K562 (cell line): ENCODE measurements at regions not wholly inside any gene's neighbourhood (a gene's known extent, or its start where the extent isn't known, plus 50 kb on each side); places are given as distances from the start of the nearest gene placed in this dataset.
A peak's percentile ranks its signal among the peaks of the same experiment; 100 is the strongest.

Experiments used
- C11orf30 ChIP-seq: fragments of 450-650 bp; IDR thresholded peaks from 2 replicates; pipeline ENCODE4 v1.6.1; 2016; ENCODE audit warnings: low read depth, mild to moderate bottlenecking
- COPS2 ChIP-seq: fragments of 450-650 bp; conservative IDR thresholded peaks from 2 replicates; pipeline ENCODE4 v1.6.1; 2016; ENCODE audit warnings: mild to moderate bottlenecking, moderate library complexity
- KAT8 ChIP-seq: fragments of 450-650 bp; IDR thresholded peaks from 2 replicates; pipeline ENCODE4 v1.6.1; 2016; ENCODE audit warnings: low read depth, mild to moderate bottlenecking
- MEF2D ChIP-seq: conservative IDR thresholded peaks from 2 replicates; pipeline ENCODE4 v1.6.1; 2016; ENCODE audit warnings: low read depth, missing genetic modification characterization, missing compliant biosample characterization
- NR2C2 ChIP-seq, 2 experiments: fragments of 200-800 bp in 1 of 2; sonication (Bioruptor generic) in 1 of 2; sonication (generic) in 1 of 2; formaldehyde crosslinking in 1 of 2; IDR thresholded peaks; 2 replicates each; pipeline versions ENCODE4 v1.6.1 to v1.8.0; 2016 to 2022; ENCODE audit warnings: mild to moderate bottlenecking in 1 of 2, missing compliant biosample characterization in 1 of 2, missing genetic modification characterization in 1 of 2, missing genetic modification reagents in 1 of 2
- RAD51 ChIP-seq: fragments of 450-650 bp; IDR thresholded peaks from 2 replicates; pipeline ENCODE4 v1.7.1; 2016; ENCODE audit warnings: low read depth, mild to moderate bottlenecking, borderline replicate concordance
- RBM39 ChIP-seq: fragments of 200-400 bp; formaldehyde crosslinking; optimal IDR thresholded peaks from 2 replicates; pipeline ENCODE3; 2018; ENCODE audit warnings: low read depth, low read length
- SMAD4 ChIP-seq: fragments of 250-450 bp; sonication (Bioruptor Pico); conservative IDR thresholded peaks from 2 replicates; pipeline ENCODE4 v1.8.0; 2021; ENCODE audit warnings: inconsistent platforms, mild to moderate bottlenecking, moderate library complexity
- SNRNP70 ChIP-seq: fragments of 200-400 bp; formaldehyde crosslinking; optimal IDR thresholded peaks from 2 replicates; pipeline ENCODE3; 2017; ENCODE audit warnings: low read depth, low read length
- ZNF197 ChIP-seq: fragments of 200-800 bp; sonication (Bioruptor generic); IDR thresholded peaks from 2 replicates; pipeline ENCODE4 v1.6.1; 2016; ENCODE audit warnings: low read depth, missing genetic modification characterization, missing compliant biosample characterization
- ZNF274 ChIP-seq: IDR thresholded peaks from 2 replicates; pipeline ENCODE4 v1.6.1; 2011; ENCODE audit warnings: low read depth, mild to moderate bottlenecking, low read length, moderate library complexity, borderline replicate concordance
- ZNF311 ChIP-seq: fragments of 250-450 bp; sonication (Bioruptor Pico); IDR thresholded peaks from 2 replicates; pipeline ENCODE4 v1.4.0; 2020; ENCODE audit warnings: mild to moderate bottlenecking, moderate library complexity
- ZNF589 ChIP-seq: fragments of 200-800 bp; sonication (Bioruptor generic); IDR thresholded peaks from 2 replicates; pipeline ENCODE4 v1.6.1; 2016; ENCODE audit warnings: low read depth, missing genetic modification characterization, missing compliant biosample characterization
- ZNF696 ChIP-seq: fragments of 250-450 bp; sonication (Bioruptor Pico); conservative IDR thresholded peaks from 2 replicates; pipeline ENCODE4 v1.4.0; 2020; ENCODE audit warnings: mild to moderate bottlenecking, moderate library complexity
- ZNF75A ChIP-seq: fragments of 450-650 bp; formaldehyde crosslinking; IDR thresholded peaks from 2 replicates; pipeline ENCODE4 v1.4.0; 2020; ENCODE audit warnings: mild to moderate bottlenecking
- TF ChIP-seq, protein P1 (sequence below): fragments of 450-650 bp; IDR thresholded peaks from 2 replicates; pipeline ENCODE4 v1.6.1; 2016
- TF ChIP-seq, protein P2 (sequence below): fragments of 200-800 bp; sonication (Bioruptor generic); IDR thresholded peaks from 2 replicates; pipeline ENCODE4 v1.6.1; 2017; ENCODE audit warnings: missing genetic modification characterization, missing compliant biosample characterization
- TF ChIP-seq, protein P3 (sequence below): sonication (generic); IDR thresholded peaks from 2 replicates; pipeline ENCODE4 v1.6.1; 2016
- TF ChIP-seq, protein P4 (sequence below): sonication (generic); formaldehyde crosslinking; IDR thresholded peaks from 2 replicates; pipeline ENCODE4 v1.5.0; 2020; ENCODE audit warnings: missing genetic modification reagents
- TF ChIP-seq, protein P5 (sequence below): sonication (generic); formaldehyde crosslinking; IDR thresholded peaks from 2 replicates; pipeline ENCODE4 v1.8.0; 2023; ENCODE audit warnings: missing genetic modification reagents, mild to moderate bottlenecking, borderline replicate concordance

DNA sequence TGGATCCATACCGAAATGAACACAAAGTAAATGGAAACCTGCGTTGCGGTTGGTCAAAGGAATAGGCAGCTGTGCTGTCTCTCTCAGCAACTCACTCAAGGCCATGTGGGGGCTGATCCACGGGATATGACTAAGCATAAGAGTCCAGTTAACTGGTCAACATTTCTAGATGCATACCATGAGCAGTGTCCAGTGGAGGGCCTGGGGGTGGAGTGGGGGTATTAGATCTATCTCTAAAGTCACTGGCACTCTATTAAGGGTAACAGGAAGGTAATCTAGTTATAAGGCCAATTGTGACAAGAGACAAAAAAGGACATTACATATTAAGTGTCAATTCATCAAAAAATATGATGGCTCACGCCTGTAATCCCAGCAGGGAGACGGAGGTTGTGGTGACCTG, 136.8 kb downstream of the TTC32 start (continued):
- TF ChIP-seq, protein P1, sequence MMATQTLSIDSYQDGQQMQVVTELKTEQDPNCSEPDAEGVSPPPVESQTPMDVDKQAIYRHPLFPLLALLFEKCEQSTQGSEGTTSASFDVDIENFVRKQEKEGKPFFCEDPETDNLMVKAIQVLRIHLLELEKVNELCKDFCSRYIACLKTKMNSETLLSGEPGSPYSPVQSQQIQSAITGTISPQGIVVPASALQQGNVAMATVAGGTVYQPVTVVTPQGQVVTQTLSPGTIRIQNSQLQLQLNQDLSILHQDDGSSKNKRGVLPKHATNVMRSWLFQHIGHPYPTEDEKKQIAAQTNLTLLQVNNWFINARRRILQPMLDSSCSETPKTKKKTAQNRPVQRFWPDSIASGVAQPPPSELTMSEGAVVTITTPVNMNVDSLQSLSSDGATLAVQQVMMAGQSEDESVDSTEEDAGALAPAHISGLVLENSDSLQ = peak; percentile 14; the same call in 1 of the 2 replicates
- TF ChIP-seq, protein P2, sequence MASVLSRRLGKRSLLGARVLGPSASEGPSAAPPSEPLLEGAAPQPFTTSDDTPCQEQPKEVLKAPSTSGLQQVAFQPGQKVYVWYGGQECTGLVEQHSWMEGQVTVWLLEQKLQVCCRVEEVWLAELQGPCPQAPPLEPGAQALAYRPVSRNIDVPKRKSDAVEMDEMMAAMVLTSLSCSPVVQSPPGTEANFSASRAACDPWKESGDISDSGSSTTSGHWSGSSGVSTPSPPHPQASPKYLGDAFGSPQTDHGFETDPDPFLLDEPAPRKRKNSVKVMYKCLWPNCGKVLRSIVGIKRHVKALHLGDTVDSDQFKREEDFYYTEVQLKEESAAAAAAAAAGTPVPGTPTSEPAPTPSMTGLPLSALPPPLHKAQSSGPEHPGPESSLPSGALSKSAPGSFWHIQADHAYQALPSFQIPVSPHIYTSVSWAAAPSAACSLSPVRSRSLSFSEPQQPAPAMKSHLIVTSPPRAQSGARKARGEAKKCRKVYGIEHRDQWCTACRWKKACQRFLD = no peak
- no peak for TF ChIP-seq ZNF696 (CRISPR knock-in tag)
- TF ChIP-seq SMAD4 = peak; percentile 39; the same call in 1 of the 2 replicates
- no peak for TF ChIP-seq ZNF274
- no peak for TF ChIP-seq RAD51
- no peak for TF ChIP-seq ZNF197 (CRISPR knock-in tag)
- TF ChIP-seq ZNF311 (CRISPR knock-in tag) = no peak
- peak; percentile 88 for TF ChIP-seq C11orf30
- TF ChIP-seq COPS2 = no peak
- TF ChIP-seq, protein P3, sequence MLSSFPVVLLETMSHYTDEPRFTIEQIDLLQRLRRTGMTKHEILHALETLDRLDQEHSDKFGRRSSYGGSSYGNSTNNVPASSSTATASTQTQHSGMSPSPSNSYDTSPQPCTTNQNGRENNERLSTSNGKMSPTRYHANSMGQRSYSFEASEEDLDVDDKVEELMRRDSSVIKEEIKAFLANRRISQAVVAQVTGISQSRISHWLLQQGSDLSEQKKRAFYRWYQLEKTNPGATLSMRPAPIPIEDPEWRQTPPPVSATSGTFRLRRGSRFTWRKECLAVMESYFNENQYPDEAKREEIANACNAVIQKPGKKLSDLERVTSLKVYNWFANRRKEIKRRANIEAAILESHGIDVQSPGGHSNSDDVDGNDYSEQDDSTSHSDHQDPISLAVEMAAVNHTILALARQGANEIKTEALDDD = peak; percentile 89
- TF ChIP-seq RBM39 = no peak
- TF ChIP-seq, protein P4, sequence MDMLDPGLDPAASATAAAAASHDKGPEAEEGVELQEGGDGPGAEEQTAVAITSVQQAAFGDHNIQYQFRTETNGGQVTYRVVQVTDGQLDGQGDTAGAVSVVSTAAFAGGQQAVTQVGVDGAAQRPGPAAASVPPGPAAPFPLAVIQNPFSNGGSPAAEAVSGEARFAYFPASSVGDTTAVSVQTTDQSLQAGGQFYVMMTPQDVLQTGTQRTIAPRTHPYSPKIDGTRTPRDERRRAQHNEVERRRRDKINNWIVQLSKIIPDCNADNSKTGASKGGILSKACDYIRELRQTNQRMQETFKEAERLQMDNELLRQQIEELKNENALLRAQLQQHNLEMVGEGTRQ = no peak
- no peak for TF ChIP-seq KAT8
- TF ChIP-seq NR2C2 (CRISPR knock-in tag; IDR thresholded peaks at IDR 0.05) = no peak
- TF ChIP-seq NR2C2 (tag; IDR thresholded peaks at IDR 0.05) = no peak; the same call in 1 of the 2 replicates
- TF ChIP-seq ZNF589 (CRISPR knock-in tag) = peak; percentile 44; the same call in 1 of the 2 replicates
- TF ChIP-seq SNRNP70 = no peak
- TF ChIP-seq MEF2D (tag) = no peak
- TF ChIP-seq, protein P5, sequence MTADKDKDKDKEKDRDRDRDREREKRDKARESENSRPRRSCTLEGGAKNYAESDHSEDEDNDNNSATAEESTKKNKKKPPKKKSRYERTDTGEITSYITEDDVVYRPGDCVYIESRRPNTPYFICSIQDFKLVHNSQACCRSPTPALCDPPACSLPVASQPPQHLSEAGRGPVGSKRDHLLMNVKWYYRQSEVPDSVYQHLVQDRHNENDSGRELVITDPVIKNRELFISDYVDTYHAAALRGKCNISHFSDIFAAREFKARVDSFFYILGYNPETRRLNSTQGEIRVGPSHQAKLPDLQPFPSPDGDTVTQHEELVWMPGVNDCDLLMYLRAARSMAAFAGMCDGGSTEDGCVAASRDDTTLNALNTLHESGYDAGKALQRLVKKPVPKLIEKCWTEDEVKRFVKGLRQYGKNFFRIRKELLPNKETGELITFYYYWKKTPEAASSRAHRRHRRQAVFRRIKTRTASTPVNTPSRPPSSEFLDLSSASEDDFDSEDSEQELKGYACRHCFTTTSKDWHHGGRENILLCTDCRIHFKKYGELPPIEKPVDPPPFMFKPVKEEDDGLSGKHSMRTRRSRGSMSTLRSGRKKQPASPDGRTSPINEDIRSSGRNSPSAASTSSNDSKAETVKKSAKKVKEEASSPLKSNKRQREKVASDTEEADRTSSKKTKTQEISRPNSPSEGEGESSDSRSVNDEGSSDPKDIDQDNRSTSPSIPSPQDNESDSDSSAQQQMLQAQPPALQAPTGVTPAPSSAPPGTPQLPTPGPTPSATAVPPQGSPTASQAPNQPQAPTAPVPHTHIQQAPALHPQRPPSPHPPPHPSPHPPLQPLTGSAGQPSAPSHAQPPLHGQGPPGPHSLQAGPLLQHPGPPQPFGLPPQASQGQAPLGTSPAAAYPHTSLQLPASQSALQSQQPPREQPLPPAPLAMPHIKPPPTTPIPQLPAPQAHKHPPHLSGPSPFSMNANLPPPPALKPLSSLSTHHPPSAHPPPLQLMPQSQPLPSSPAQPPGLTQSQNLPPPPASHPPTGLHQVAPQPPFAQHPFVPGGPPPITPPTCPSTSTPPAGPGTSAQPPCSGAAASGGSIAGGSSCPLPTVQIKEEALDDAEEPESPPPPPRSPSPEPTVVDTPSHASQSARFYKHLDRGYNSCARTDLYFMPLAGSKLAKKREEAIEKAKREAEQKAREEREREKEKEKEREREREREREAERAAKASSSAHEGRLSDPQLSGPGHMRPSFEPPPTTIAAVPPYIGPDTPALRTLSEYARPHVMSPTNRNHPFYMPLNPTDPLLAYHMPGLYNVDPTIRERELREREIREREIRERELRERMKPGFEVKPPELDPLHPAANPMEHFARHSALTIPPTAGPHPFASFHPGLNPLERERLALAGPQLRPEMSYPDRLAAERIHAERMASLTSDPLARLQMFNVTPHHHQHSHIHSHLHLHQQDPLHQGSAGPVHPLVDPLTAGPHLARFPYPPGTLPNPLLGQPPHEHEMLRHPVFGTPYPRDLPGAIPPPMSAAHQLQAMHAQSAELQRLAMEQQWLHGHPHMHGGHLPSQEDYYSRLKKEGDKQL = no peak
- no peak for TF ChIP-seq ZNF75A (CRISPR knock-in tag)
